OCI-LY7 (cell line): ENCODE measurements at regions not wholly inside any gene's neighbourhood (a gene's known extent, or its start where the extent isn't known, plus 50 kb on each side); places are given as distances from the start of the nearest gene placed in this dataset.

Experiments
- BruUV-seq: library from RNA; stranded (reverse); fragments of 400-500 nt; replicated peaks from 2 replicates; lab custom pipeline; 2021; lab: Mats Ljungman, UMichigan
- CTCF ChIA-PET: fragments of 300-600 bp; sonication (Branson Sonifier 250); formaldehyde crosslinking; loops from one replicate; lab custom pipeline; 2022; ENCODE audit warnings: antibody characterized with exemption; ENCODE audit not compliant: unreplicated experiment; lab: Charles Lee
- POLR2A ChIA-PET: fragments of 300-600 bp; sonication (Branson Sonifier 250); formaldehyde crosslinking; loops from one replicate; lab custom pipeline; 2022; ENCODE audit warnings: antibody characterized with exemption; lab: Charles Lee
- DNase-seq: peaks from one replicate; pipeline ENCODE4 v3.0.0-alpha.2; 2015; ENCODE audit warnings: low spot score
- H2AFZ ChIP-seq: fragments of 200-600 bp; sonication (generic), shearing (Covaris generic); 2 replicates; pipeline ENCODE4 v1.6.1; 2014; ENCODE audit warnings: mild to moderate bottlenecking, antibody characterized with exemption, low read length, moderate library complexity
- H3K27ac ChIP-seq: fragments of 200-600 bp; sonication (generic); 2 replicates; pipeline ENCODE4 v1.5.1; 2014; ENCODE audit warnings: mixed run types, low read depth, mild to moderate bottlenecking, moderate library complexity, low read length, inconsistent platforms; ENCODE audit not compliant: poor library complexity, severe bottlenecking
- H3K36me3 ChIP-seq: fragments of 200-600 bp; sonication (generic); 2 replicates; pipeline ENCODE4 v1.6.1; 2014; ENCODE audit warnings: mild to moderate bottlenecking, antibody characterized with exemption, low read length, moderate library complexity, mixed read lengths; ENCODE audit not compliant: insufficient read depth
- H3K4me1 ChIP-seq: fragments of 200-600 bp; sonication (generic); 2 replicates; pipeline ENCODE4 v1.5.1; 2014; ENCODE audit warnings: mild to moderate bottlenecking, low read length; ENCODE audit not compliant: insufficient read depth, poor library complexity, severe bottlenecking
- H3K4me2 ChIP-seq: fragments of 200-600 bp; sonication (generic); 2 replicates; pipeline ENCODE4 v1.6.1; 2014; ENCODE audit warnings: mild to moderate bottlenecking, low read length
- H3K4me3 ChIP-seq: fragments of 200-600 bp; sonication (generic); 2 replicates; pipeline ENCODE4 v1.5.1; 2014; ENCODE audit warnings: mild to moderate bottlenecking, low read depth, low read length; ENCODE audit not compliant: poor library complexity, severe bottlenecking
- H3K79me2 ChIP-seq: fragments of 200-600 bp; sonication (generic); 2 replicates; pipeline ENCODE4 v1.6.1; 2016; ENCODE audit warnings: low read depth, mild to moderate bottlenecking, low read length, moderate library complexity, mixed read lengths; ENCODE audit not compliant: insufficient read depth
- H3K9me2 ChIP-seq: fragments of 200-600 bp; sonication (generic); 2 replicates; pipeline ENCODE4 v1.6.1; 2016; ENCODE audit warnings: mild to moderate bottlenecking, low read length, mixed read lengths; ENCODE audit not compliant: insufficient read depth
- H3K9me3 ChIP-seq: fragments of 200-600 bp; sonication (generic); 2 replicates; pipeline ENCODE4 v1.6.1; 2014; ENCODE audit warnings: mild to moderate bottlenecking, mixed run types, low read length, mixed read lengths
- H4K20me1 ChIP-seq: fragments of 200-600 bp; sonication (generic); 2 replicates; pipeline ENCODE4 v1.6.1; 2014; ENCODE audit warnings: mild to moderate bottlenecking, antibody characterized with exemption, low read length, moderate library complexity, mixed read lengths; ENCODE audit not compliant: insufficient read depth
- EZH2phosphoT487 ChIP-seq: fragments of 200-600 bp; sonication (generic); IDR thresholded peaks from 2 replicates; pipeline ENCODE4 v1.6.1; 2018; ENCODE audit warnings: low read depth, borderline replicate concordance, mild to moderate bottlenecking, mixed run types, antibody characterized with exemption, low read length, moderate library complexity, mixed read lengths
- intact Hi-C: fragments of 100-400 bp; cut with micrococcal nuclease; formaldehyde crosslinking; loops from one replicate; pipeline ENCODE4 v1.10.0; 2022; ENCODE audit not compliant: unreplicated experiment
- TF ChIP-seq, protein P1 (sequence below): fragments of 200-600 bp; sonication (generic); conservative IDR thresholded peaks from 2 replicates; pipeline ENCODE4 v1.5.1; 2014; ENCODE audit warnings: mild to moderate bottlenecking, antibody characterized with exemption, low read length, moderate library complexity, mixed read lengths

DNA sequence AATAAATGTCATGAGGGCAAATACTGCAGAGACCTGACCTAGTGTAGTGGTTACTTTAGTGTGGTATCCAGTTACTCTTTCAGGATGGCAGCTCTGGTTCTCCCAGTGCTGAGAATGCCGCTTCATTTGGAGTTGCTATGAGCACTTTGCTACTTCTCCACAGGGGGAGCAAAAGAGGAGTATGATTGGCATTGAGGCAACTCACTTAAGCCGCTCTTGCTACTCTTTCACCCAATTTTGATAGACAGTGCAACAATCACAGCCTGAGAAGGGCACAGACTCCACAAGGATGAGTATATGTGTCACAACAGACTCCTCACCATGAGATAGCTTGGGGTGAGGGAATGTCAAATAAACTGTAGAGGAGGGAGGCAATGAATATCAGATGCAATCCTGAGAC lies 81.2 kb downstream of the NPY1R start:
- H3K79me2 ChIP-seq, result no peaks in the 10 kb centered on the region
- no peak overlapping the region for H3K4me3 ChIP-seq
- intact Hi-C loops, result no loop called here
- no peaks in the 10 kb centered on the region for H3K4me1 ChIP-seq
- no peak overlapping the region for H3K27ac ChIP-seq
- no peak overlapping the region for H2AFZ ChIP-seq
- no TSS peak for BruUV-seq
- ChIA-PET POLR2A (interaction anchor here (0.9 kb wide), 1 partner anchor 166 kb away, joined by 3 read pairs; no protein-coding TSS in a partner anchor), CTCF (no interaction called here)
- H3K9me3 ChIP-seq, result no peaks in the 10 kb centered on the region
- DNase-seq, result no peak
- H3K4me2 ChIP-seq, result no peak overlapping the region
- no peaks in the 10 kb centered on the region for H3K9me2 ChIP-seq
- H4K20me1 ChIP-seq, result no peaks in the 10 kb centered on the region
- no peak for TF ChIP-seq EZH2phosphoT487
- TF ChIP-seq, protein P1, sequence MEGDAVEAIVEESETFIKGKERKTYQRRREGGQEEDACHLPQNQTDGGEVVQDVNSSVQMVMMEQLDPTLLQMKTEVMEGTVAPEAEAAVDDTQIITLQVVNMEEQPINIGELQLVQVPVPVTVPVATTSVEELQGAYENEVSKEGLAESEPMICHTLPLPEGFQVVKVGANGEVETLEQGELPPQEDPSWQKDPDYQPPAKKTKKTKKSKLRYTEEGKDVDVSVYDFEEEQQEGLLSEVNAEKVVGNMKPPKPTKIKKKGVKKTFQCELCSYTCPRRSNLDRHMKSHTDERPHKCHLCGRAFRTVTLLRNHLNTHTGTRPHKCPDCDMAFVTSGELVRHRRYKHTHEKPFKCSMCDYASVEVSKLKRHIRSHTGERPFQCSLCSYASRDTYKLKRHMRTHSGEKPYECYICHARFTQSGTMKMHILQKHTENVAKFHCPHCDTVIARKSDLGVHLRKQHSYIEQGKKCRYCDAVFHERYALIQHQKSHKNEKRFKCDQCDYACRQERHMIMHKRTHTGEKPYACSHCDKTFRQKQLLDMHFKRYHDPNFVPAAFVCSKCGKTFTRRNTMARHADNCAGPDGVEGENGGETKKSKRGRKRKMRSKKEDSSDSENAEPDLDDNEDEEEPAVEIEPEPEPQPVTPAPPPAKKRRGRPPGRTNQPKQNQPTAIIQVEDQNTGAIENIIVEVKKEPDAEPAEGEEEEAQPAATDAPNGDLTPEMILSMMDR, result 0 out of 2 replicates have a peak, but pooled peaks have one; percentile 37
- H3K36me3 ChIP-seq, result no peaks in the 10 kb centered on the region

DNA sequence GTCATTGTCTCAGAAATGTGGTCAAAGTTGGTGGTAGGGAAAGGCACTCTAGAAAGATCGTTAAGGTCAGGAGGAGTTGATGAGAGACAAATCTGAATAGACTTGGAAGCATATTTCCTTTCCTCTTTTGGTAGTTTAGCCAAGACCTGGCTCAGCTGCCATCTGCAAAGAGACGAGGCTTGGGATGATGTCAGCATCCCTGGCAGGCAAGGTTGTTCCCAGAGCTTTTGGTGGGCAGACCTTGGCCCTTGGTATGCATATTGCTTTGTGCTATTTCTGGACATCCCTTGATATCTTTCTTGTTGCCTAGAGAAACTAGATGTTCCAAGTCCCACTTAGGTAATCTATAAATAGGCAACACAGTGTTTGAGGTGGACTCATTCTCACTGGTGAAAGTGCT lies 82.4 kb upstream of the NAF1 start:
- POLR2A ChIA-PET, result no interaction called here

DNA sequence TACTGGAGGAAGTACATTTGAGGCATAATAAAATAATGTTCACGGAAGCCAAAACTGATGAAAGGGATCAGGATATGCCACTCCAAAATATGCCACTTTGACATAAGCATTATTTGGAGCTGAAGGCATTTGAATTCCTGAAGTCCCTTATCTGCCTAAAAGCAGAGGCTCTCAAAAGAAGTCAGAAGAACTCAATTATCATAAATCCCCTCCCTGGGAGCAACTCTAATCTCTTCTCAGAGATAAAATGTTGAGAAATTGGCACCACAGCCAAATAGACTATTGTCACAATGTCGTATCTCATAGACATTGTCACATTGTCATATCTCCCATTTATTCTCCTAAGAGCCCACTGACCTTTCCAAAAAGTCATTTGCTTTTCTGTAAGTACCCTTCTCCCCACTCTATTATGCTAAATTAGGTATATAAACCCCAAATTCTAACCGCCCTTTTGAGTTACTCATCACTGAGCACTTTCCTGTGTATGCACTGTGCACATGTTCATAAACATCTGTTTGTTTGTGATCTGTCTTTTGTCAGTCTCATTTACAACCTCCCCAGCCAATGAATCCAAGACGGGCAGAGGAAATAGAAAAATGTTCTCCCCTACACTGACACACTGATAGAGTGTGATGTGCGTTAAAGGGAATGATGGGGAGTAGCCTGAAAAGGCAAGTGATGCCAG lies 78.5 kb upstream of the NAF1 start:
- Histone ChIP-seq H3K27ac (no peak overlapping the region), H3K79me2 (no peaks in the 10 kb centered on the region), H3K9me2 (no peaks in the 10 kb centered on the region), H3K4me3 (no peak overlapping the region), H3K4me2 (no peak overlapping the region), H2AFZ (no peak overlapping the region), H3K36me3 (no peaks in the 10 kb centered on the region), H4K20me1 (no peaks in the 10 kb centered on the region), H3K9me3 (no peaks in the 10 kb centered on the region), H3K4me1 (no peaks in the 10 kb centered on the region)
- ChIA-PET CTCF (no interaction called here), POLR2A (no interaction called here)
- no peak for DNase-seq
- TF ChIP-seq, protein P1, result no peak
- TF ChIP-seq EZH2phosphoT487, result no peak
- intact Hi-C loops, result no loop called here
- BruUV-seq, result no TSS peak

More for the DNA sequence above, 82.4 kb upstream of the NAF1 start:
- CTCF ChIA-PET, result no interaction called here
- Histone ChIP-seq H2AFZ (no peak overlapping the region), H3K36me3 (no peaks in the 10 kb centered on the region), H3K4me3 (no peak overlapping the region), H3K4me2 (no peak overlapping the region), H3K79me2 (no peaks in the 10 kb centered on the region), H3K9me2 (no peaks in the 10 kb centered on the region), H4K20me1 (no peaks in the 10 kb centered on the region), H3K4me1 (no peaks in the 10 kb centered on the region), H3K27ac (no peak overlapping the region), H3K9me3 (no peaks in the 10 kb centered on the region)
- no peak for DNase-seq
- no TSS peak for BruUV-seq
- intact Hi-C loops, result no loop called here
- TF ChIP-seq EZH2phosphoT487, result no peak
- TF ChIP-seq, protein P1, result no peak
